ENCODE measurements at regions not wholly inside any gene's neighbourhood (a gene's known extent, or its start where the extent isn't known, plus 50 kb on each side); places are given as distances from the start of the nearest gene placed in this dataset.
"Not testable (repeated sequence)": the region's sequence is repeated elsewhere in the genome, so short reads cannot be mapped to it uniquely, and the experiment has no call there.

DNA sequence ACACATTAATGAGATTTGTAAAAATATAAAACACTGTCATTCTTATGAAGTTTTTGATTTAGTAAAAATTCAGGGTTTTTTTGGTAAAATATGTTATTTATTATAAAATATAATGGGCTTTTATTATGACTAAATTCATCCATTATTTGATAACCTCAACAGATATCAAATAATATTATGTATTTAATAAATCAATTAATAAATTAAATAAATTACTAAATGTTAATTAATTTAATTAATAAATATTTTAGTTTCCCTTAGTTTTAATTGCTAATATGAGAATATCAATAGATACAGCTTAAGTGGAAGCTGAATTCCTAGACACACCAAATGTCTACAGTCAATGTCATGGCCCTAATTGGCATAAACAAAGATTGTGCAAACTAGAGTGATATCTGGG lies 82.3 kb upstream of the DGKG start:
- TF ChIP-seq, protein P1, sequence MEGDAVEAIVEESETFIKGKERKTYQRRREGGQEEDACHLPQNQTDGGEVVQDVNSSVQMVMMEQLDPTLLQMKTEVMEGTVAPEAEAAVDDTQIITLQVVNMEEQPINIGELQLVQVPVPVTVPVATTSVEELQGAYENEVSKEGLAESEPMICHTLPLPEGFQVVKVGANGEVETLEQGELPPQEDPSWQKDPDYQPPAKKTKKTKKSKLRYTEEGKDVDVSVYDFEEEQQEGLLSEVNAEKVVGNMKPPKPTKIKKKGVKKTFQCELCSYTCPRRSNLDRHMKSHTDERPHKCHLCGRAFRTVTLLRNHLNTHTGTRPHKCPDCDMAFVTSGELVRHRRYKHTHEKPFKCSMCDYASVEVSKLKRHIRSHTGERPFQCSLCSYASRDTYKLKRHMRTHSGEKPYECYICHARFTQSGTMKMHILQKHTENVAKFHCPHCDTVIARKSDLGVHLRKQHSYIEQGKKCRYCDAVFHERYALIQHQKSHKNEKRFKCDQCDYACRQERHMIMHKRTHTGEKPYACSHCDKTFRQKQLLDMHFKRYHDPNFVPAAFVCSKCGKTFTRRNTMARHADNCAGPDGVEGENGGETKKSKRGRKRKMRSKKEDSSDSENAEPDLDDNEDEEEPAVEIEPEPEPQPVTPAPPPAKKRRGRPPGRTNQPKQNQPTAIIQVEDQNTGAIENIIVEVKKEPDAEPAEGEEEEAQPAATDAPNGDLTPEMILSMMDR (IDR thresholded peaks at IDR 0.05; ENCODE audit: low read depth, low read length) = no peak
- no peak for DNase-seq (ENCODE audit: low read depth in 2 of 2)
- no peak overlapping the region for H3K4me3 ChIP-seq (replicated peaks in 1 of 2; ENCODE audit: low read depth in 2 of 2, low read length in 2 of 2)

DNA sequence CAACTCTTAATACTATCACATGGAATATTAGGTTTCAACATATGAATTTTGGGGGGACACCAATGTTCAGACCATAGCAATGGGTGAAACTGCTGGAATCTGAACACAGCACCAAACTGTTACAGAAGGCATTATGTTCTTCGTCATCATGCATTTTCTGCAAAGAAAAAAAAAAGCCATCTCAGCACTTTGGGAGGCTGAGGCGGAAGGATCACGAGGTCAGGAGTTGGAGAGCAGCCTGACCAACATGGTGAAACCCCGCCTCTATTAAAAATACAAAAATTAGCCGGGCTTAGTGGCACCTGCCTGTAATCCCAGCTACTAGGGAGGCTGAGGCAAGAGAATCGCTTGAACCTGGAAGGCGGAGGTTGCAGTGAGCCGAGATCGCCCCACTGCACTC lies 80.9 kb upstream of the DGKG start:
- H3K4me3 ChIP-seq (replicated peaks in 1 of 2; ENCODE audit: low read depth in 2 of 2, low read length in 2 of 2); DNase-seq (ENCODE audit: low read depth in 2 of 2): not testable (repeated sequence)

DNA sequence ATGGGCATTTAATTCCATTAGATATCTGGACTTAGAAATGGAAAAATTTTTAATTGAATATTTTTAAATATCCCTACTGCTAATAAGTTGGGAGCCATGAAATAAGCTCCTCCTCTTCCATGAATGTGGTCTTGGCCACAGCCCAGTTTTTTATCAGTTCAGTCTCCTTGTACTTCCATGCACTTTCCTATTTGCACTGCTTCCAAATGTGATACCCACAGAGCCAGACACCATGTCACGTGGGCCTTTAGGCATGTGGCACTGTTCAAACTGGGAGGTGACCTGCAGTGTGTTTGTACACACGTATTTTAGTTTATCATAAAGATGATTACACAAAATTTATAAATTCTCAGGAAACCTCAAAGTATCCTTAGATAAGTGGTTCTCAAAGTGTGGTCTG lies 80.1 kb upstream of the DGKG start:
- peak in 1 of 2 donors; percentile 21 for DNase-seq (ENCODE audit: low read depth in 2 of 2)
- TF ChIP-seq, protein P1 (IDR thresholded peaks at IDR 0.05; ENCODE audit: low read depth, low read length) = no peak
- H3K4me3 ChIP-seq (replicated peaks in 1 of 2; ENCODE audit: low read depth in 2 of 2, low read length in 2 of 2) = no peak overlapping the region

DNA sequence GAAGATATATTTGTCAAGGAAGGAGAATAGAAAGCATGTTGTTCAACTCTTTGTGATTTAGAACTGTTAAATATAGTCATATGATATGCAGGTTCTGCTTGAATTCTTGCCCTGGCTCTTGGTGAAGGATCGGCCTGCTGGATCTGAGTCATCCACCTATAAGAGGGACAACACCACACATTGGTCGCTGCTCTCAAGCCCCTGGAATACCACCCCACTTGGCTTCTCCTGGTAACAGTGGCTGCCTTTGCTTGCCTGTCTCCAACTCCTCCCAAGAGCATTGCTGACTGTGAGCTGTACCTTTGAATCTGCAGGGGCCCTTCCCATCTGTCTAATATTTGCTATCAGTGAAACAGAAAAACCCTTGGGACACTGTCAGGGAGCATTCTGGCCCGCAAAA lies 78.9 kb upstream of the DGKG start:
- no peak overlapping the region for H3K4me3 ChIP-seq (replicated peaks in 1 of 2; ENCODE audit: low read depth in 2 of 2, low read length in 2 of 2)
- no peak for DNase-seq (ENCODE audit: low read depth in 2 of 2)
- TF ChIP-seq, protein P1 (IDR thresholded peaks at IDR 0.05; ENCODE audit: low read depth, low read length) = no peak

DNA sequence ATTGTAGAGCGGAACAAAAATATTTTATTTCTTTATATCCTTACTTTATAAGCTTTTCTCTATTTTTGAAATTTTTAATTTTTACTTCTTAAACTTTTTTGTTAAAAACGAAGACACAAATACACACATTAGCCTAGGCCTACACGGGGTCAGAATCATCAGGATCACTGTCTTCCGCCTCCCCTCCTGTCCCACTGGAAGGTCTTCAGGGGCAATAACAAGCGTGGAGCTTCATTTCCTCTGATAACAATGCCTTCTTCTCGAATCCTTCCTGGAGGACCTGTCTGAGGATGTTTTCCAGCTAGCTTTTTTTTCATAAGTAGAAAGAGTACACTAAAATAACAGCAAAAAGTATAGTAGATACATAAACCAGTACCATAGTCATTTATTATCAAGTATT lies 77.7 kb upstream of the DGKG start:
- H3K4me3 ChIP-seq (replicated peaks in 1 of 2; ENCODE audit: low read depth in 2 of 2, low read length in 2 of 2) = no peak overlapping the region
- DNase-seq (ENCODE audit: low read depth in 2 of 2) = no peak
- TF ChIP-seq, protein P1 (IDR thresholded peaks at IDR 0.05; ENCODE audit: low read depth, low read length) = no peak

DNA sequence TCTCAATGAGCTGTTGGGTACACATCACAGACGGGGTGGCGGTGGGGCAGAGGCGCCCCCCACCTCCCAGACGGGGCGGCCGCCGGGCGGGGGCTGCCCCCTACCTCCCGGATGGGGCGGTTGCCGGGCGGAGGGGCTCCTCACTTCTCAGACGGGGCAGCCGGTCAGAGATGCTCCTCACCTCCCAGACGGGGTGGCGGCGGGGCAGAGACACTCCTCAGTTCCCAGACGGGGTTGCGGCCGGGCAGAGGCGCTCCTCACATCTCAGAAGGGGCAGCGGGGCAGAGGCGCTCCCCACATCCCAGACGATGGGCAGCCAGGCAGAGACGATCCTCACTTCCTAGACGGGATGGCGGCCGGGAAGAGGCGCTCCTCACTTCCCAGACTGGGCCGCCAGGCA lies 73.3 kb upstream of the DGKG start:
- not testable (repeated sequence) for H3K4me3 ChIP-seq (replicated peaks in 1 of 2; ENCODE audit: low read depth in 2 of 2, low read length in 2 of 2); DNase-seq (ENCODE audit: low read depth in 2 of 2)

DNA sequence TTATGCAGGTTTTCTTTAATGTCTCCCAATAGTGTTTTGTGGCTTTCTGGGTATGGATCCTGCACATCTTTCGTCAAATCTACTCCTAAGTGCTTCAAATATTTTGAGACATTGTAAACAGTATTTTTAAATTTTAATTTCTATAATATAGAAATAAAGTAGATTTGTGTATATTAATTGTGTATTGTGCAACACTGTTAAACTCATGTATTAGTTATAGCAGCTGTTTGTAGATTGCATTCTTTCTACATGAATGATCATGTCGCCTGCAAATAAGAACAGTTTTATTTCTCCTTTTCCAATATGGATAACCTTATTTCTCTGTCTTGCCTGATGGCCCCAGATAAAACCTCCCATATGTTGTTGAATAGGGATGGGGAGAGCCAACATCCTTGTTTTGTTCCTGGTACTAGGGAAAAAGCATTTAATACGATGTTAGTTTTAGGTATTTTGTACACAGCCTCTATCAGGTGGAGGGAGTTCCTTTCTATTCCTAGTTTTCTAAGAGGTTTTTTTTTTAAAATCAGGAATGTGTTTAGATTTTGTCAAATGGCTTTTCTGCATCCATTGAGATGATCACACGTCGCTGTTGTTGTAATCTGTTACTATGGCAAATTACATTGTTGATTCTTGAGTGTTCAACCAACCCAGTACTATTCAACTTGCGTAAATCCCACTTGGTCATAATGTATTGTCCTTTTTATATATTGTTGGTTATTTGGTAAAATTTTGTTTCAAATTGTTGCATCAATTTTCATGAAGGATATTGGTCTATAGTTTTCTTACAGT lies 71.1 kb upstream of the DGKG start:
- TF ChIP-seq, protein P1 (IDR thresholded peaks at IDR 0.05; ENCODE audit: low read depth, low read length) = no peak
- no peak for DNase-seq (ENCODE audit: low read depth in 2 of 2)
- no peak overlapping the region for H3K4me3 ChIP-seq (replicated peaks in 1 of 2; ENCODE audit: low read depth in 2 of 2, low read length in 2 of 2)

DNA sequence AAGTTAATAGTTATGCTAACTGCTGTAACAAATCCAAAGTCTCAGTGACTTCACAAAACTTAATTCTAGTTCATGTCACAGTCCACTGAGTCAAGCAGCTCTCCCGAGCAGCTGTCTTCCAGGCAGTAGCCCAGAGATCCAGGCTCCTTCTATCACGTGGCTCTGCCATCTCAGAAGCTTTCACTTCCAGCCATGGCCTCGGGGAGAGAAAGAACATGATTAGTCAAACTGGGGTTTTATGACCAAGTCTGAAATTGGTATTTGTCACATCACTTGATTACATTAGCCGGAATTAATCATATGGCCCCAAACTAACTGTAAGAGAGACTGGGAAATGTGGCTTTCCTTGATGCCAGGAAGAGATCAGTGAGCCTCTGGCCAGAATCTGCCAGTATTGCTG lies 70.2 kb upstream of the DGKG start:
- H3K4me3 ChIP-seq (replicated peaks in 1 of 2; ENCODE audit: low read depth in 2 of 2, low read length in 2 of 2) = no peak overlapping the region
- no peak for DNase-seq (ENCODE audit: low read depth in 2 of 2)
- TF ChIP-seq, protein P1 (IDR thresholded peaks at IDR 0.05; ENCODE audit: low read depth, low read length) = no peak

Measured in cardiac fibroblast (primary cell).